ENCODE measurements at regions not wholly inside any gene's neighbourhood (a gene's known extent, or its start where the extent isn't known, plus 50 kb on each side); places are given as distances from the start of the nearest gene placed in this dataset.

DNA sequence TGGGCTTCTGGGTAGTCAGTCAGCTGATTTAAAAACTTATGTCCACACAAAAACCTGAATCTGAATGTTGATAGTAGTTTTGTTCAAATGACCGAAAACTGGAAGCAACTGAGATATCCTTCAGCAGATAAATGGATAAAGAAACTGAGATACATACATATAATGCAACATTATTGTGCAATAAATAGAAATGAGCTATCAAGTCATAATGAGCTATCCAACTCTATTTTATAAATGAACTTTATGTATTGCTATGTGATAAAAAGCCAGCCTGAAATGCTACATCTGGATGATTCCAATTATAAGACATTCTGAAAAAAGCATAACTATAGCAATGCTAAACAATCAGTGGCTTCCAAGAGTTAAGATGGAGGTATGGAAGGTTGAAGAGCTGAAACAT lies 748.7 kb downstream of the TNS3 start (continued):
- no peak for TF ChIP-seq CTCF (conservative IDR thresholded peaks at IDR 0.05; ENCODE audit: low read depth in 2 of 2)
- TF ChIP-seq, protein P1, sequence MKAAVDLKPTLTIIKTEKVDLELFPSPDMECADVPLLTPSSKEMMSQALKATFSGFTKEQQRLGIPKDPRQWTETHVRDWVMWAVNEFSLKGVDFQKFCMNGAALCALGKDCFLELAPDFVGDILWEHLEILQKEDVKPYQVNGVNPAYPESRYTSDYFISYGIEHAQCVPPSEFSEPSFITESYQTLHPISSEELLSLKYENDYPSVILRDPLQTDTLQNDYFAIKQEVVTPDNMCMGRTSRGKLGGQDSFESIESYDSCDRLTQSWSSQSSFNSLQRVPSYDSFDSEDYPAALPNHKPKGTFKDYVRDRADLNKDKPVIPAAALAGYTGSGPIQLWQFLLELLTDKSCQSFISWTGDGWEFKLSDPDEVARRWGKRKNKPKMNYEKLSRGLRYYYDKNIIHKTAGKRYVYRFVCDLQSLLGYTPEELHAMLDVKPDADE (IDR thresholded peaks at IDR 0.05), result no peak
- no peak for TF ChIP-seq REST (IDR thresholded peaks at IDR 0.05; ENCODE audit: unreplicated experiment)
- no peak for TF ChIP-seq NANOG (IDR thresholded peaks at IDR 0.05; ENCODE audit: borderline replicate concordance)
- TF ChIP-seq ZNF331 (CRISPR knock-in tag; IDR thresholded peaks at IDR 0.05; ENCODE audit: low read depth), result no peak
- TF ChIP-seq POLR2AphosphoS5 (IDR thresholded peaks at IDR 0.05; ENCODE audit: low read depth), result no peak

DNA sequence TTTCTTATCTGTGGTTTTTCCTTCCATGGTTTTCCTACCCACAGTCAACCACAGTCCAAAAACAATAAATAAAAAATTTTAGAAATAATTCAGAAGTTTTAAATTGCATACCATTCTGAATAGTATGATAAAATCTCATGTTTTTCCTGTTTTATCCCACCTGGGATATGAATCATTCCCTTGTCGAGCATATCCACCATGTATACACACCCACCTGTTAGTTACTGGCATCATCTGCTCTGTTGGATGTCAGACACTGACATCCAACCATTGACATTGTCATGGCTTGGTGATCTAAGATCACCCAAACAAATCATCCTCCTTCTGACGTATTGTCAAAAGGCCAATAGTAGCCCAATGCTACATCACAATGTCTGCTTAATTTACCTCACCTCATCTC lies 749.8 kb downstream of the TNS3 start:
- no peaks in the 10 kb centered on the region for H3K27me3 Mint-ChIP-seq (ENCODE audit: insufficient read depth, low read depth, poor library complexity)
- peaks cover 6% of the 10 kb centered on the region; the same call in 1 of the 3 replicates for H3K9me3 Mint-ChIP-seq
- Histone ChIP-seq H3F3A (replicated peaks; ENCODE audit: low read depth) (no peaks in the 10 kb centered on the region), H3K36me3 (ENCODE audit: insufficient read depth) (no peaks in the 10 kb centered on the region), H2AFZ (no peak overlapping the region), H3K27ac (ENCODE audit: low read depth) (no peak overlapping the region), H3K27me3 (ENCODE audit: insufficient read depth) (no peaks in the 10 kb centered on the region), H4K20me1 (replicated peaks; ENCODE audit: insufficient read depth) (no peaks in the 10 kb centered on the region), H3K4me1 (ENCODE audit: insufficient read depth) (no peaks in the 10 kb centered on the region), H3K79me2 (replicated peaks; ENCODE audit: insufficient read depth) (no peaks in the 10 kb centered on the region), H3K9me2 (ENCODE audit: insufficient read depth) (no peaks in the 10 kb centered on the region), H3K4me3 (no peak overlapping the region), H3K4me2 (no peak overlapping the region)
- H3K4me1 Mint-ChIP-seq, result no peaks in the 10 kb centered on the region
- DNase-seq (ENCODE audit: low spot score), result no peak
- H3K4me3 Mint-ChIP-seq, result no peak overlapping the region
- ATAC-seq, result no peak
- H3K27ac Mint-ChIP-seq, result no peak overlapping the region
- H3K36me3 Mint-ChIP-seq (ENCODE audit: low read depth), result no peaks in the 10 kb centered on the region
- TF ChIP-seq NANOG (IDR thresholded peaks at IDR 0.05; ENCODE audit: borderline replicate concordance), result no peak
- no peak for TF ChIP-seq CTCF (conservative IDR thresholded peaks at IDR 0.05; ENCODE audit: low read depth in 2 of 2)
- TF ChIP-seq, protein P2, sequence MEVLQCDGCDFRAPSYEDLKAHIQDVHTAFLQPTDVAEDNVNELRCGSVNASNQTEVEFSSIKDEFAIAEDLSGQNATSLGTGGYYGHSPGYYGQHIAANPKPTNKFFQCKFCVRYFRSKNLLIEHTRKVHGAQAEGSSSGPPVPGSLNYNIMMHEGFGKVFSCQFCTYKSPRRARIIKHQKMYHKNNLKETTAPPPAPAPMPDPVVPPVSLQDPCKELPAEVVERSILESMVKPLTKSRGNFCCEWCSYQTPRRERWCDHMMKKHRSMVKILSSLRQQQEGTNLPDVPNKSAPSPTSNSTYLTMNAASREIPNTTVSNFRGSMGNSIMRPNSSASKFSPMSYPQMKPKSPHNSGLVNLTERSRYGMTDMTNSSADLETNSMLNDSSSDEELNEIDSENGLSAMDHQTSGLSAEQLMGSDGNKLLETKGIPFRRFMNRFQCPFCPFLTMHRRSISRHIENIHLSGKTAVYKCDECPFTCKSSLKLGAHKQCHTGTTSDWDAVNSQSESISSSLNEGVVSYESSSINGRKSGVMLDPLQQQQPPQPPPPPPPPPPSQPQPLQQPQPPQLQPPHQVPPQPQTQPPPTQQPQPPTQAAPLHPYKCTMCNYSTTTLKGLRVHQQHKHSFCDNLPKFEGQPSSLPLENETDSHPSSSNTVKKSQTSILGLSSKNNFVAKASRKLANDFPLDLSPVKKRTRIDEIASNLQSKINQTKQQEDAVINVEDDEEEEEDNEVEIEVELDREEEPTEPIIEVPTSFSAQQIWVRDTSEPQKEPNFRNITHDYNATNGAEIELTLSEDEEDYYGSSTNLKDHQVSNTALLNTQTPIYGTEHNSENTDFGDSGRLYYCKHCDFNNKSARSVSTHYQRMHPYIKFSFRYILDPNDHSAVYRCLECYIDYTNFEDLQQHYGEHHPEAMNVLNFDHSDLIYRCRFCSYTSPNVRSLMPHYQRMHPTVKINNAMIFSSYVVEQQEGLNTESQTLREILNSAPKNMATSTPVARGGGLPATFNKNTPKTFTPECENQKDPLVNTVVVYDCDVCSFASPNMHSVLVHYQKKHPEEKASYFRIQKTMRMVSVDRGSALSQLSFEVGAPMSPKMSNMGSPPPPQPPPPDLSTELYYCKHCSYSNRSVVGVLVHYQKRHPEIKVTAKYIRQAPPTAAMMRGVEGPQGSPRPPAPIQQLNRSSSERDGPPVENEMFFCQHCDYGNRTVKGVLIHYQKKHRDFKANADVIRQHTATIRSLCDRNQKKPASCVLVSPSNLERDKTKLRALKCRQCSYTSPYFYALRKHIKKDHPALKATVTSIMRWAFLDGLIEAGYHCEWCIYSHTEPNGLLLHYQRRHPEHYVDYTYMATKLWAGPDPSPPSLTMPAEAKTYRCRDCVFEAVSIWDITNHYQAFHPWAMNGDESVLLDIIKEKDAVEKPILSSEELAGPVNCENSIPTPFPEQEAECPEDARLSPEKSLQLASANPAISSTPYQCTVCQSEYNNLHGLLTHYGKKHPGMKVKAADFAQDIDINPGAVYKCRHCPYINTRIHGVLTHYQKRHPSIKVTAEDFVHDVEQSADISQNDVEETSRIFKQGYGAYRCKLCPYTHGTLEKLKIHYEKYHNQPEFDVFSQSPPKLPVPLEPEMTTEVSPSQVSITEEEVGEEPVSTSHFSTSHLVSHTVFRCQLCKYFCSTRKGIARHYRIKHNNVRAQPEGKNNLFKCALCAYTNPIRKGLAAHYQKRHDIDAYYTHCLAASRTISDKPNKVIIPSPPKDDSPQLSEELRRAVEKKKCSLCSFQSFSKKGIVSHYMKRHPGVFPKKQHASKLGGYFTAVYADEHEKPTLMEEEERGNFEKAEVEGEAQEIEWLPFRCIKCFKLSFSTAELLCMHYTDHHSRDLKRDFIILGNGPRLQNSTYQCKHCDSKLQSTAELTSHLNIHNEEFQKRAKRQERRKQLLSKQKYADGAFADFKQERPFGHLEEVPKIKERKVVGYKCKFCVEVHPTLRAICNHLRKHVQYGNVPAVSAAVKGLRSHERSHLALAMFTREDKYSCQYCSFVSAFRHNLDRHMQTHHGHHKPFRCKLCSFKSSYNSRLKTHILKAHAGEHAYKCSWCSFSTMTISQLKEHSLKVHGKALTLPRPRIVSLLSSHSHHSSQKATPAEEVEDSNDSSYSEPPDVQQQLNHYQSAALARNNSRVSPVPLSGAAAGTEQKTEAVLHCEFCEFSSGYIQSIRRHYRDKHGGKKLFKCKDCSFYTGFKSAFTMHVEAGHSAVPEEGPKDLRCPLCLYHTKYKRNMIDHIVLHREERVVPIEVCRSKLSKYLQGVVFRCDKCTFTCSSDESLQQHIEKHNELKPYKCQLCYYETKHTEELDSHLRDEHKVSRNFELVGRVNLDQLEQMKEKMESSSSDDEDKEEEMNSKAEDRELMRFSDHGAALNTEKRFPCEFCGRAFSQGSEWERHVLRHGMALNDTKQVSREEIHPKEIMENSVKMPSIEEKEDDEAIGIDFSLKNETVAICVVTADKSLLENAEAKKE (CRISPR knock-in tag; IDR thresholded peaks at IDR 0.05), result no peak
